ENCODE measurements at regions not wholly inside any gene's neighbourhood (a gene's known extent, or its start where the extent isn't known, plus 50 kb on each side); places are given as distances from the start of the nearest gene placed in this dataset.
A peak's percentile ranks its signal among the peaks of the same experiment; 100 is the strongest.

DNA sequence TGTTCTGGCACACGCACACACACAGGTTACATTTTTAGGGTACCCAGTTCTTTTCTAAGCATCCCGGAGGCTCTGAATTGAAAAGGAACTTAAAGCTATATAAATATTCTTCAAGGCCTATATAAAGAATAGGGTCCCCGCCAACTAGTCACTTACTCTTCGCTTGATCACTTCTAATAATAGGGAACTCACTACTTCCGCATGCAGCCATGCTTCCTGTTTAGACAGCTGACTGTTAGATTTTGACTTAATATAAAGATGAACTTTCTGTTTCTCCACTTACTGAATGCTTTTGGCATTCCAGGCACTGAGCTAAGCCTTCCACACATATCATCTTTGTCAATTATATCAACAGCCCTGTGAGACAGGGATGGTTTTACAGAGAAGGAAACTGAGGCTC lies 259.6 kb downstream of the TSHZ3 start:
- DNase-seq: peak; percentile 50 to 60

DNA sequence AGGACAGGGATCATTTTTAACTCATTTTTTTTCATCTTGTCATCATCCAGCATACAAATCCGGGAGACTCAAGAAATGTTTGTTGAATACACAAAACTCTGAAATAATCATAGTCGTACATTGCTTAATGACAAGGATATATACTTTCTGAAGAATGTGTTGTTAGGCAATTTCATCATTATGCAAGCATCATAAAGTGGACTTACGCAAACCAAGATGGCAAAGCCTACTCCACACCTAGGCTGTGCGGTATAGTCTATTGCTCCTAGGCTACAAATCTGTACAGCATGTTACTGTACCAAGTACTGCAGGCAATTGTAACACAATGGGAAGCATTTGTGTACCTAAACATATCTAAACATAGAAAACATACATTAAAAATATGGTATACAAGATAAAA lies 264.1 kb downstream of the TSHZ3 start:
- DNase-seq: peak in 1 of 2 donors; percentile 40

DNA sequence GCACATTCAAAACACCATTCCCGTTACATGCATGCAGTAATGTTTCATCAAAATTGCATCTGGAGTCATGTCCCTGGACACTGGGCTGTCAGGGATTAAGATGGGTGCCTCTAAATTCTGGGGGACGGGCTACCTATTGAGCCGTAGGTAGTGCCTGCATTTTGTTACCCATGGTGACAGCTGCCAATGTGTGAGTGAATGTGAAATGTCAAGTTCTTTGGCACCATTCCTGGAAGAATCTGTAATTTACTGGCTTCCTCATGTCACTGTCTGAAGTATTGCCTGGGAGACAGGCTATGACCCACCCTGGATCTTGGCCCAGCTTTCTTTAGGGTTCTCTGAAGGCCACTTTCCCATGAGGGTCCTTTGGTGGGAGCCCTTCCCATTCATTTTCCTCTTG lies 266.1 kb downstream of the TSHZ3 start:
- no peak for DNase-seq

DNA sequence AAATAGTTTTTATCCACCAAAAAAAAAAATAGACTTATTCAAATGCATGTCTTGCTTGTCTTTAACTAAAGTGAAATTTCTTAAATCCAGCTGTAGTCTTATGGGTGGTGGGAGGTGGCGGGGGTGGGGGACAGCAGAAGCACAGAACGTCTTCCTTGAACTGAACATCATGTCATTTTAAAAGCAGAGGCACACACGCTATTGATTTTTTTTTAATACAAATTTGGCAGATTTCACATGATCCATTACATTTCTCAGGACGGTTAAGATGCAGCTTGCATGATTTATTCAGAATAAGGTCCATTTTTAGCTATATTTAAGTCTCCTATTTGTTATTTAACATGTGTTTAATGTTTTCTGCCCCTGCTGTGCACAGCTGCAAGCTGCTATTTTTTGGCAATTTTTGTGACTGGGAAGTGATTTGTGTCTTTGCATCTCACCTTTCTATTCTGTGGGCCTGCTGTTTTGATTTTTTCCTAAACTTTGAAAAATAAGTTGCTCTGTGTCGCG lies 274.0 kb downstream of the TSHZ3 start:
- no peak for DNase-seq

DNA sequence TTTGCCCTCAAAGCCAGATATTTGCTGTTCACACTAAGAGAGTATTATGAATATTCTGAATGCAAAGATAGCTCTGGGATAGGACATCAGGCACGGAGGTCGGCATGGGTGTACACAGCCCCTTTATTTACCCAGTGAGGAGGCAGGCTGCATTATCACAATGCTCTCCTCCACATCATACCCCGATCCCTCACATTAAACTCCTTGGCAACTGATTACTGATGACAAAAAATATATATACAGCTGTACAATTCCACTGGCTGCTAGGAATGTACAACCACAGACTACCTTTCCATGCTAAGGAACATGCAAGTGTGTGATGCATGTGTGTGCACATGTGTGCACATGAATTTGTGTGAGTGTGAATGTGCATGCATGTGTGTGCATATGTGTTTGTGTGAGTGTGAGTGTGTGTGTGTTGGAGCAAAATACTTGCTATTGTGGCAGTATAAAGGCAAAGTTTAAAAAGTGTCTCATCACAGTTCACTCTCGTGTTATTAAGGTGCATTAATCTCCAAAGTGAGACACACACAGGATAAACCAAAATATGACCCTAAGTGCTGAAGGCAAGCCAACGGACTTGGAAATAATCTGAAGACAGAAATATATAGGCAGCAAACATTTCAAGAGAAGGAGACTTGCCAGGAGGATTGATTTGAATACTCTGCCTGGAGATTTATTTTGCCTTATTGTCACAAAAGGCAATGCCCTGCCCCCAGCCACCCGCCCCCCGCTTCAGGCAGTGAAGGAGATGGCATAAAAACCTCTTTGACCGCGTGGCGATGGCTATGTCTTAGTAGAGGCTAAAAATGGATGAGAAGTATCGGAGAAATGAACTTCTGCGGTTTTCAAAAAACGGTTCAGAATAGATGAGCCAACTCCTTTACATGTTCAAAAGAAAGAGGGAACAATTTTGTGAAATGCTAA lies 274.8 kb downstream of the TSHZ3 start:
- DNase-seq: no peak

DNA sequence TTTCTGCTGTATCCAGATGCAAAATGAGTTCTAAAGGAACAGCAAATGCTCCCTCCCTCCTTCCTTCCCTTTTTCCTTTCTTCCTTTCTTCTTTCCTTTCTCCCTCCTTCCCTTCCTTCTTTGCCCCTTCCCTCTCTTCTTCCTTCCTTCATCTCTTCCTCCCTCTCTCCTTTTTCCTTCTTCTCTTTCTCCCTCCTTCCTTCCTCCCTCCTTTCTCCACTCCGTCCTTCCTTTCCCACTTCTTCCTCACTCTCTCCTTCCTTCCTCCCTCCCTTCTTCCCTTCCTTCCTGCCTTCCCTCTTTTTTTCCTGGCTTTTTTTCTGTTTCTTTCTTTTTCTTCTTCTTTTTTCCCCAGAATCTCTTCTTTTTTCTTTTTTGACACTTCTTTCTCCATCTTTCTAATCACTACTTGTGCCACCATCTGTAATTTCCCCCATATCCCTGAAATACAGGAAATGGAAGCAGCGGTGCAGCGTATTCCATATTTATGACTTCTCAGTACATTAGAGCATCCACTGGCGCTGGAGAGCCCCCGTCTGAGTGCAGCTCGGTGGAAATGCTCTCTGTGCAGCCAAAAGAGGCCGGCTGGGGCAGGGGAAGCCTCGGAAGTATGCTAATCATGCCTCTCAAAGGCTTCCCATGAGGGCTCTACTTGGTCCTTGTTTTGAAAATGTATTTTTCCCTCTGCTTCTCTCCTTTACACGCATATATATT lies 275.6 kb downstream of the TSHZ3 start:
- DNase-seq: no peak

DNA sequence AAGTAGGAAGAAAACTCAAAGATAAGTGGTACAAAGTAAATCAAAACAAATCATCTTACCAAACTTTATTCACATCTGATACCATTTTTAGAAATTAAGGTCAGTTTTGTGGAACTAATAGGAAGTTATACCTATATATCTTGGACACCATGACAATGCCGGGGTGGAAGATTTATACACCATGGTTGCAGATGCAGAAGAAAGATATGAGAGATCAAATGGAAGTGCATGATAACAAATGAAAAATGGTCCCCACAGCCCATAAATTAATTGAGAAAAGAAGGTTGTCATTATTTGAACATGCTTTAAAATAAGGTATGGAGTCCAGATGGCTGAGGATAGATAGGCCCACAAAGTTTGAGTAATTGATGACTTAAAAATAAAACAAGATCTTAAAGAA lies 276.8 kb downstream of the TSHZ3 start:
- DNase-seq: no peak

DNA sequence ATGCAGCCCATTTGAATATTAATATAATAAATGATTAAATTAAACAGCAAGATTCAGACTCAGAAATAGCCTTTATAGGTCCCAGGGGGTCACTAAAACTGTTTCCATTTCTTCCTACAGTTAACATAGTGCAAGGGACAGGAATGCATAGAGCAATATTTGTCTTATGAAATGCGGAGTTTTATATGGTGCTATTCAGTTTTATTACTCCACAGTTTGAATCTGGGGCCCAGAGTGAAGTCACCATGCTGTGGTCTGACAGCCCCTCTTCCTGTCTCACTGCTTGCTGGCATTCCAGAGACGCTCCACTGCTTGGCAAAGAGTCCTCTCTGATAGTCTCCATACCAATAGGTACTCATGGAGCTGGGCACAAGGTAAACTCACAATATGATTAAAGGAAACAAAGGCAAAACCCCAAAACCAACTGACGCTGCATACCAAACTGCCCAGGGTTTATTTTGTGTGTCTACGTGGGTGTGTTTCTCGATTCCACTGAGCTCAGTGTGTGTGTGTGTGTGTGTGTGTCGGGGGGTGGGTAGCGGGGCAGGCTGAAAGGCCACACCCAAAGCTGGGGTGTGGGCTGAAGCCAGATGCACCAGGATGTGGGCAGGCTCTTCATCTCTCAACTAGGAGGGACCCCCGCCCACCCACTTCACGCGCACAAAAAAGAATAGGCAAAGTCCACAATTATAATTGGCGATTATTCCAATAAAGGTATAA lies 277.9 kb downstream of the TSHZ3 start:
- no peak for DNase-seq

DNA sequence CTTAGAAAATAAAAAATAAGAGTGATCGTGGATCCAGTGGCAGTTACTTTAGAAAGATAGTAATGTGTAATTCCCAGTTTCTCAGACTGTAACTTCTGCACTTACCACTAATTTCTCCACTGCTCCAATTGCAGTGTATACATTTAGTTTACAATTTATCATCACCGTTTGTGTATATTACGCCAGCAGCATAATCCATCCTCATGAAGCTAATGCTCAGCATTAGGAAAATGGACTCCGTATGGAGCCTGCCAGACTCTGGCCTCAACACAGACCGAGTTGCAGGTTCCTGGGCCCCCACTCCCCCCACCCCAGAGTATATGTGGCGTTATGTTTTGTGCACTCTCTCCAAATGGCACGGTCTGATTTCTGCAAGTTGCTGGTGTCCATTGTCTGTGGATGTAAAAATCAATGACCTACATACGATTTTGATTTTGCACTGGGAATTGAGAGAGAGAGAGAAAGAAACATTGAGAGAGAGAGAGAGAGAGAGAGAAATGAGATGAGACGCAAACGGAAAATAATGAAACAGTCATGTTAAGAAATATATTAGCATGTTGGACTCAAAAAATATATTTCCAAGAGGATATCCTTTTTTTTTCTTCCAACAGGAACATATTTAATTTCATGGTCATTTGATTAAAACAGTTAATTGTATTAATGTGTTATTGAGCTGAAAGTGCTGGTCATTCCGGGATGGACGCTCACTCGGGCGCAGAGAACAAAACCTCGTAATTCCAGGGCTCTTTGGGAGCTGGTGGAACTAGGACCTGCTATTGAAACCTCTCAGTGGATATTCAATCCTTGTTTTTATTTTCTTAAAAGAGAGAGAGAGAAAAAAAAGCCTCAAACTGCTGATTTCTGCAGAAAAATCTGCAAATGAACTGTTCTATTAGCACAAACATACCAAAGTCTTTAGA lies 278.8 kb downstream of the TSHZ3 start:
- DNase-seq: no peak

DNA sequence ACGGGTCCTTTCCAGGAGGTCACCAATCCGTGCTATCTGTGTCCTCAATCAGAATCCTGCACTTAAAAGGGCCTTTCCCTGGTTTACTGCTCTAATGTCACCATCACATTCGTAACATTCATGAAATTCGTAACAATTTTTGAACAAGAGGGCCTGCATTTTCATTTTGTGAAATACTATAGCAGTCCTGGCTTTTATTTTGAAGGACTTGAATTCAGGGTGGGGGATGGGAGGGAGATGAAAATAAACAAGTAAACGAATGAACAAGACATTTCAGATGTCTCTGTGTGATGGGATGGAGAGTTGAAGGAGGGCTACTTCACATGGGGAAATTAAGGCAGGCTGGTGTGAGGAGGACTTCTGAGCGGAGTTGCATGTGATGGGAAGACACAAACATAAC lies 281.0 kb downstream of the TSHZ3 start:
- no peak for DNase-seq

DNA sequence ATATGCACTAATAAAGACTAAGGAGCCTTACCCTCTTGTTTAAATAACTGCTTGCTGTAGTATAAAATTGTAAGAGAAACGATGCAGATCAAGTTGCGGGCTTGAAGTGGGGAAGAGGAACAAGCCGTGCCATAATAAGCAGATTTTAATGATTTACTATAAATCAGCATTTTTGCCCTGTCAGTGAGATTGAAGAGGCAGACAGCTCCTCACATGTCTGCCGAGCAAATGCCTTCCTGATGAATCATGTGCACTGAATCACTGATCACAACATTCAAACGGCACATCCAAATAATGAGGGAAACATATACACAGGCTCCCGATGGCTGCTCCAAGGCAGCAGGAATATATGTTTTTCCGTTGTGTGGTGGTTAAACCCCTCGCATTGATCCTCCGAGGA lies 282.9 kb downstream of the TSHZ3 start:
- no peak for DNase-seq

DNA sequence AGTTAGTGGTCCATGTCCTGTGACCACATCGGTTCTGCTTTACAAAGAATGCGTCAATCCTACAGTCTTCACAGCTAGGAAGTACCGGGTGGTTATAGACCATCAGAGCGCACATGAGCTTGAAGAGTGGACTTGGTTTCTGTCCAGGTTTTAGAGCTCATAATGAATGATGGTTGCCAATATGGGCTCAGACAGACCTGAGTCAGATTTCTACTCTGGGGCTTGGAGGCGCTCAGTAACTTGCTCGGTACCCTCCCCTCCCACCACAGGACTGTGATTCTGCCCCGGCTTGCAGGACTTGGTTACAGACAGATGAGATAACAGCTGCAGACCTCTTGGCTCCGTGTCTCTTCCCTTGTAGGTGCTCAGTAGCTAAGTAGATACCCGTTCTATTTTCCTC lies 284.7 kb downstream of the TSHZ3 start:
- no peak for DNase-seq

DNA sequence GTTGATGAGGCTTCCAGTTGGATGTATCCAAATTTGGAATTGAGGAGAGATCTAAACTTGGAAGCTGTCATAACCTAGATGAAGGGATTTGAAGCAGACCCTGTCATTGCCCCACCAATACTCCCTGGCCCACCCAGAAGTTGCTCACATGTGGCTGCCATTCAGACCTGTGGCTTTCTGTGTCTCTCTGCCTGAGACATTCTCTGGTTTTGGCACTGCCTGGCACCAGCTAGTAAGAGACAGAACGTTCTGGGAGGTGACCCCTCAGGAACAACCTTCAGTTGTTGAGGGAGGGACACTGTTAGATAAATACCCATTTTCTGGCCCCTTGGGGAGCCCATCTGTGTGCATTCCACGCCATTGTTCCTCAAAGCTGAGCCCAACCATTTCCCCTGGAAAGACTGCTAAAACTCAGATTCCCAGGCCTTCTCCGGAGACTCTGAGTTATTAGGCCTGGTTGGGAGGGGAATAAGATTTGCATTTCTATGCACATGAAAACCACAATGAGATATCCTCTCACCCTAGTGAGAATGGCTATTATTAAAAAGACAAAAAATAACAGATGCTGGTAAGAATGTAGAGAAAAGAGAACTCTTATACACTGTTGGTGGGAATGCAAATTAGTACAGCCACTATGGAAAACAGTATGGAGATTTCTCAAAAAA lies 290.4 kb downstream of the TSHZ3 start:
- no peak for DNase-seq

DNA sequence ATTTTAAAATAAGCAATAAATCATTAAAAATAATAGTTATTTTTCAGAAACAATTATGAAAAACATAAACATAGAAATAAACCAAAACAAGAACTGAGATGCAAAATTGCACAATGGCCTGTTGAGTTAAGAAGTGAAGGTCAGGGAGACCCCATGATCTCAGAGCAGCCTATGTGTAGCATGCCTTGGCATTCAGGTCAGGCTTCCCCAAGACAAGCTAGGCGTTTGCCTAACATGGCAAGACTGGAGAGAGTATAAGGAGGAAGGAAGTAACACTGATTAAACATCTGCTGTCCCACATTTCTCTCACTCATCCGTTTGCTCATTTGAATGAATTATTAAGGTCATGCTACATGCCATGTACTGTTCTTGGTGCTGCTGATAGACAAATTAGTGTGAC lies 291.8 kb downstream of the TSHZ3 start:
- no peak for DNase-seq

DNA sequence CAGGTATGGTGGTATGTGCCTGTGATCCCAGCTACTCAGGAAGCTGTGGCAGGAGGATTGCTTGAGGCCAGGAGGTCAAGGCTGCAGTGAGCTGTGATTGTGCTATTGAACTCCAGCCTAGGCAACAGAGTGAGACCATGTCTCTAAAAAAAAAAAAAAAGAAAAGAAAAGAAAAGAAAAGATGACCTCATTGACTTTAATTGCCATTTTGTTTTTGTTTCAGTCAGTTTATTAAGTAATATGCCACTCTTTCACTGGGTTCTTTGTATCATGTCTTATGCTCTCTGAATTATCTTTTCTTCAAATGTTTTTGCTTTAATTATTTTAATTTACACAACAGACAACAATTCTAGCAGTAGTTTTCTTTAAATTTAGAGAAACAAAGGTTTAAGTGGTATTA lies 293.8 kb downstream of the TSHZ3 start:
- DNase-seq: no peak

DNA sequence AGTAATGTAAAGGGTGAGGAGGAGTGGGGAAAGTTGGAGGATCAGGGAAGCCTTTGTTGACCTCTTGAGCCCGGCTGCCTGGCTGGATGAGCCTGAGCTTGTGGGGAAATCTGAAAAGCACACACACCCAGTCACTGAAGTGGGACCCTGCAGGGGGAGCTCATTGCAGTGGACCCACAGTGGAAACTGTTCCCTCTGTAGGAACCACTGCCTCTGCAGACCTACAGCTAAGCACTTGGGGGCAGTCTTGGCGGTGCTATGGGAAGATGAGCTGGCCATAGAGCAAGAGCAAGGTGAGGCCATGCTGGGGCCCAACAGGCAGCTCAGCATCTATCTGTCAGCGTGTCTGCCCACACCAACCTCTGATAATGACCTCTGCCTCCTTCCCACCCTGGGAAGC lies 294.8 kb downstream of the TSHZ3 start:
- DNase-seq: peak; percentile 52 to 55

DNA sequence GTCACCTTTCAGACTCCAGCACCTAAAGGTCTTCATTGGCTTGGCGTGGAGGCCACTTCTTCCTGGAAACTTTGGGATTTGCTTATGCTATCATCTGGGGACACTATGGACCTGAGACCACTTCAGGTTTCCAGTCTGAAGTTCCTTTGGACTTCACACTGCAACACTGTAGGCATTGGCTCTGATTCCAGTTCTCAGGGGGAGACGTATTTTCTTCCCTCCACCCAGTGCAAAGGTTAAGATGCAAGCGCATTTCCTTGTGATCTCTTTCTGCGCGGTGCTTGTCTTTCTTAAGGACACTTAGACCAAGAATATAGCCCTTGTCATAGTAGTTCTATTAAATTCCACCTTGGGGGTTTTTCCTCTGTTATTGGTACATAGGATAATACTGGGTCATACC lies 299.8 kb downstream of the TSHZ3 start:
- no peak for DNase-seq

DNA sequence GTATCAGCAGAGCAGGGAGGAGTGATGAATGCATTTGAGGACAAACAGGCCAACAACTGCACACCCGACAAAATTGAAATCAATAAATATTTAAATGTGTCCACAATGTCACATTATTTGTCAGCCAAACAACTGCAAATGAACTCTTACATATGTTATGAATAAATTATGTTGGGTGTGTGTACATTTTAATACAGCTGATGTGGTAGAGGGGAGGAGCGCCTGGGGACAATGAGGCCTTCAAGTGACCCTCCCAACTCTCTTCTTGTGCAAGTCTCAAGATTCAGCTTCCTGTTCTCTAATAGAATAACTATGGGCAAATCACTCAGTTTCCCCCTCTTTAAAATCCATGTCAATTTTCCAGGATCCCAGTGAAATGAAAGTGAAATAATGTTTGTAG lies 303.2 kb downstream of the TSHZ3 start:
- no peak for DNase-seq

DNA sequence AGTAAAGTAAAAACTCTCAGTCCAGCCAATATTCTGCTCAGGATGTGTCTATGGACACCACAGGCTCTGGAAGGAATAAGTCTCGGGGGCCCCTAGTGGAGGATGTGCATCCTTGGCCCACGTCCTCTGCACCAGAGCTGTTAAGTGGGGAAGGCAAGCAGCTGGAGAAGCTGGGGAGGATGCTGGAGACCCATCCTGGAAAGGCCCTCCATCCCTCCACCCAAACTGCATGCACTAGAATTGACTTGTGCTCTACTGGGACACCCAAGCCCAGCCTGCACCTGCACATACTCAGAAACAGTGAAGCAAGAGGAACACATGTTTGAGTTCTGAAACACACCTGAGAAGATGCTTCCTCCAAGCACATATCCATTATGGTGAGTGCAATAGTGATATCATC lies 307.8 kb downstream of the TSHZ3 start:
- DNase-seq: no peak

DNA sequence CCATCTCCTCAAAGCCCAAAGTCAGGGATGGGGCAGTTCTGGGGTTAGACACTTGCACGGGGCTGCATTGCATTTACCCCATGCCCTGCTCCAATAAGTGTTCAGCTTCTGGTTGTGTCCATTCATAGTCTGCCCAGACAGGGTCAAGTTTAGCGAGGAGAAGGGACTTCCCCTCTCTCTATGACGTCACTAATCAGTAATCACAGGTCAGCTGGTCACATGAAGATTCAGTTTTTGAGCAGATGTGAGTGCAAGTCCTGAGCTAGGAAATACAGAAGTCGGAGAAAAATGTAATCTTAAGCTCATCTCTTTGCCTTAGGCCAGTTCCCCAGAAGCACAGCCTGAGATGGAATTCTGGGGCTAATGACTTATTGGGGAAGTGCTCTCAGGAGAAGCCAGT lies 310.1 kb downstream of the TSHZ3 start:
- no peak for DNase-seq

DNA sequence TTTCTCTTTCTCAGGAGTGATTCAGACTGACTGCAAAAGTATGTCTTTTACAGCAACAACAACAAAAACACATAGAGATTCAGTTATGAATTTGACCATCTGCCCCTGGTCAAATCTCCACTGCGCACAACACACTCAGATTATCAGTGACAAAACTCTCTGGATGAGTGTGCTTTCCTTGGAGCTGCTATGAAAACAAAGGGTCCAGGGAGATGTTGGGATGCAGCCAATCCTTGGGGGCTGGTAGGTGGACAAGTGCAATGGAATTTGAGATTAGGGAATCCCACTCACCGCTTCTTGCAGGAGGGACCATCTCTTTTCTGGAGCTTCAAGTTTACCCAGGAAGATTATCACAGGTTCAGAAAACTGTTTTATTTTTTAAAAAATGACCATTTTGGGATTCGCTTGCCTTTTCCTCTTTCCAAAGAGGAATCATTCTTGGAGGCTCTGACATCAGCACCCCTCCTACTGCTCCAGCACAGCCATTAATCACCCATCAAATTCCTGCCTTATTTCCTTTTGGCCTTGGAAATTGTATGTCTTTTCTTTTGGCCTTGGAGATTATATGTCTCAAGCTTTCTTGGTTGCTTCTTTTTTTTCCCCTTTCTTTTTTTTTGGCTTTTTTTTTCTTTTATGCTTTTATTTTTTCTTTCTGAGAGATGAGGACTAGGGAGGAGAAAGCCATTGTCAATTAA lies 311.8 kb downstream of the TSHZ3 start:
- DNase-seq: no peak
